NT2/D1 (cell line): ENCODE measurements at regions not wholly inside any gene's neighbourhood (a gene's known extent, or its start where the extent isn't known, plus 50 kb on each side); places are given as distances from the start of the nearest gene placed in this dataset.
"Not testable (repeated sequence)": the region's sequence is repeated elsewhere in the genome, so short reads cannot be mapped to it uniquely, and the experiment has no call there.

Experiments
- DNase-seq: peaks from one replicate; pipeline ENCODE4 v3.0.0-alpha.2; 2011; ENCODE audit warnings: low read depth, low spot score
- H3K27me3 ChIP-seq: 2 replicates; pipeline ENCODE4 v1.6.0; 2011; ENCODE audit warnings: mild to moderate bottlenecking; ENCODE audit not compliant: insufficient read length, insufficient read depth
- H3K36me3 ChIP-seq: 2 replicates; pipeline ENCODE4 v1.6.1; 2011; ENCODE audit warnings: mild to moderate bottlenecking, low read length, mixed read lengths; ENCODE audit not compliant: insufficient read depth, insufficient read length
- H3K4me1 ChIP-seq: 2 replicates; pipeline ENCODE4 v1.5.1; 2011; ENCODE audit not compliant: insufficient read depth, insufficient read length
- H3K4me3 ChIP-seq: 2 replicates; pipeline ENCODE4 v1.5.1; 2011; ENCODE audit warnings: low read depth; ENCODE audit not compliant: insufficient read length
- H3K9ac ChIP-seq: 2 replicates; pipeline ENCODE4 v1.6.0; 2011; ENCODE audit warnings: low read depth; ENCODE audit not compliant: insufficient read length
- H3K9me3 ChIP-seq: 2 replicates; pipeline ENCODE4 v1.5.1; 2011; ENCODE audit warnings: mild to moderate bottlenecking, low read length; ENCODE audit not compliant: insufficient read depth
- SUZ12 ChIP-seq: IDR thresholded peaks from 2 replicates; pipeline ENCODE4 v1.6.1; 2011; ENCODE audit not compliant: insufficient read length, insufficient read depth; ENCODE audit errors: extremely low read depth
- YY1 ChIP-seq: IDR thresholded peaks from 2 replicates; pipeline ENCODE4 v1.6.1; 2011; ENCODE audit not compliant: insufficient read length, insufficient read depth
- ZNF274 ChIP-seq: IDR thresholded peaks from 2 replicates; pipeline ENCODE4 v1.6.1; 2011; ENCODE audit warnings: mild to moderate bottlenecking, low read depth, low read length

DNA sequence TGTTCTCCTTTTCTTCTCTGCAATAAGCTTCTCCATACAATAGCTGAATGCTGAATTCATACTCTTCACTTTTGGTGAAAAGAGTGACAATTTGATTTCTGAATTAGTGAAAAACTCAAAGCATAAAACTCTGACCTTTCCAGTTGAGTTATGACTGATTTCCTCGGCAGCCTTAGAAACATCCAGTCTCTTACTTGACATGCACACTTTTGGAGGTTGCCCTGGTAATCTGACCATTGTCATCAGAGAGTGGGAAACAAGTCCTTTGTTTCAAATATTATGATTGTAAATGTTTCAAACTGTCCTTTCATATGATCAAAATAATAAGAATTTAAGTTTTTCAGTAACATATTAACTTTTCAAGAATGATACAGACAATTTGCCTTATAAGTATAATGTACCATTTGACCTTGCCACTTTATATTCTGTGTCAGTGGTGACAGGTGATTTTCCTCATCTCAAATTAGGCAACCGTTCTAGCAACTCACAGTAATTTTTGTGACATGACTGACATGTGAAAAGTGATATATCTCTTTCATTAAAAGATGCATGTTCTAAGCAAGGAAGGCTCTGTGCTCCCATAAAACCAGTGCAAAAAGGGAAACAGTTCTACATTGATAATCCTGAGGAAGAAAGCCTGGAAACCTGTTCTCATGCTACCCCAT lies 507.6 kb upstream of the ROBO2 start:
- no peaks in the 10 kb centered on the region for H3K27me3 ChIP-seq
- DNase-seq, result no peak
- no peak overlapping the region for H3K4me3 ChIP-seq
- H3K9me3 ChIP-seq, result peaks cover 12% of the 10 kb centered on the region; the same call in 1 of the 2 replicates
- H3K9ac ChIP-seq, result no peak overlapping the region
- H3K4me1 ChIP-seq, result no peaks in the 10 kb centered on the region
- H3K36me3 ChIP-seq, result no peaks in the 10 kb centered on the region
- TF ChIP-seq YY1 (no peak), ZNF274 (no peak), SUZ12 (no peak)

DNA sequence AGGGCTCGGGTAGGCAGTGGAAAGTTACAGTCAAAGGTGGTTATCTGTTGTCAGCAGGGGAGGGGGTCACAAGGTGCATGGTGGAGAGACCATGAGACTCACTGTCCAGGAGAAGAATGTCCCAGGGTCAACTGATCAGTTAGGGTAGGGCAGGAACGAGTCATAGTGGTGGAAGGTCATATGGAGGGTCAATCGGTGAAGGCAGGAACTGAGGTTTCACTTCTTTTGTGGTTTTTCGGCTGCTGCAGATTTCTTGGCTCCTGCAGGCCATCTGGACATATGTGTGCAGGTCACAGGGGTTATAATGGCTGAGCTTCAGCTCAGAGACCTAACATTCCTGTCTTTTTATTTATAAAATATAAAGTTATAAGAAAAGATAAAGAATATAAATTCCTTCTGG lies 506.2 kb upstream of the ROBO2 start:
- H3K9me3 ChIP-seq, result peaks cover 12% of the 10 kb centered on the region; the same call in 1 of the 2 replicates
- H3K4me3 ChIP-seq, H3K27me3 ChIP-seq, H3K9ac ChIP-seq, H3K4me1 ChIP-seq, H3K36me3 ChIP-seq, DNase-seq: not testable (repeated sequence)

DNA sequence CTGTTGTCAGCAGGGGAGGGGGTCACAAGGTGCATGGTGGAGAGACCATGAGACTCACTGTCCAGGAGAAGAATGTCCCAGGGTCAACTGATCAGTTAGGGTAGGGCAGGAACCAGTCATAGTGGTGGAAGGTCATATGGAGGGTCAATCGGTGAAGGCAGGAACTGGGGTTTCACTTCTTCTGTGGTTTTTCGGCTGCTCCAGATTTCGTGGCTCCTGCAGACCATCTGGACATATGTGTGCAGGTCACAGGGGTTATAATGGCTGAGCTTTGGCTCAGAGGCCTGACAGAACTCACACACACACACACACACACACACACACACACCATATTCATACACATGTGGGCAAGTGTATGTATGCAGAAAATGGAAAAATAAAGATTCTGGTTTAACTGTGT lies 502.0 kb upstream of the ROBO2 start:
- not testable (repeated sequence) for H3K27me3 ChIP-seq, H3K4me3 ChIP-seq, H3K36me3 ChIP-seq, H3K9ac ChIP-seq, DNase-seq, H3K4me1 ChIP-seq
- H3K9me3 ChIP-seq, result peaks cover 12% of the 10 kb centered on the region; the same call in 1 of the 2 replicates

DNA sequence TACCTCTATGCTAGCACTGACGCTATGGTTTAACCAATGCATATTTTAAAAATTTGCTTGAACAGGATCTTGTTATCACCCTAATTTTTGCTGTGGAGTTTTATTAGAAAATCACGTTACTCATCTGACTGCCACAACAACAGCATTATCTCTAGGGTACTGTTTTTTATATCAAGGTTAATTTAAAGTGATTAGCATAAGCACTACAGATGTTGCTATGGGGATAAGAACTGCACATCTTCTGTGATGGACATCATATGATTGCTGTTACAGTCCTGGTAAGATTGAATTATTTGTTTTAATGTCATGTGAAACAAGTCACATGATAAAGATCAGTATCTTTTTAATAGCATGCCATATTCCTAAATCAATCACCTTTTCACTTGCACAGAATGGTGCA lies 492.2 kb upstream of the ROBO2 start:
- H3K4me3 ChIP-seq, result no peak overlapping the region
- no peaks in the 10 kb centered on the region for H3K4me1 ChIP-seq
- DNase-seq, result no peak

DNA sequence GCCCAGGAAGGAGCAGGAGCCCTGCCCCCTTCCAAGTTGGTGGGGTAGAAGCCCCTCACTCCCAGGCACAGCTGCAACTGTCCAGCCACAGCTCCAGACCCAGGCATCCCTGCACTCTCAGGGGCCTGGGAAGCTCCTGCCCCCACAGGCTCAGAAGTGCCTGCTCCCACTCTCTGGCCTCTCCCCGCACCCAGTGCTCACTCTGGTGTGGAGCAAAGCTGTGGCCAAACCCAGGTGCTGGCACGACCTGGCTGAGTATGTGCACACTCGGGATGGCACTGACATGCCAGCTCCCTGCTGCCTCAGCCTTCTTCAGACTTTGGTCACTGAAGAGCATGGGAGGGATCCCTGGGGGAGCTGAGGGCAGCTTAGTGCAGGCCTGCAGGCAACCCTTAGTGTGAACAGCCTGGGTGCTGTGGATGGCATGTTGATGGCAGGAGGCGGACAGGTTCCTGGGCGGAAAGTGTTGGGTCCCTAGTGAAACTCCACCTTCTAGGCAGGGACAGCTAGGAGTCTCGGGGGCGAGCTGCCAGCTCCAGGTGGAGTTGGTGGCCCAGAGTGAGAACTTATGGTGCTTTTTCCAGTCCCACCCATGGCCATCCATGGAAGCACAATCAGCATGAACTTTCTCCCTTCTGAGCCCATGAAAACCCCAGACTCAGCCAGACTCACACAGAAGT lies 489.2 kb upstream of the ROBO2 start:
- no peak overlapping the region for H3K4me3 ChIP-seq
- H3K9ac ChIP-seq, result no peak overlapping the region
- no peak for DNase-seq
- H3K4me1 ChIP-seq, result no peaks in the 10 kb centered on the region
- TF ChIP-seq SUZ12, result no peak
- no peak for TF ChIP-seq YY1
- TF ChIP-seq ZNF274, result no peak
- peaks cover 16% of the 10 kb centered on the region; the same call in 1 of the 2 replicates for H3K9me3 ChIP-seq
- no peaks in the 10 kb centered on the region for H3K36me3 ChIP-seq
- H3K27me3 ChIP-seq, result no peaks in the 10 kb centered on the region

More for the DNA sequence above, 492.2 kb upstream of the ROBO2 start:
- no peaks in the 10 kb centered on the region for H3K27me3 ChIP-seq
- no peaks in the 10 kb centered on the region for H3K36me3 ChIP-seq
- no peak overlapping the region for H3K9ac ChIP-seq
- no peak for TF ChIP-seq YY1
- no peak for TF ChIP-seq SUZ12
- TF ChIP-seq ZNF274, result no peak
- H3K9me3 ChIP-seq, result peaks cover 16% of the 10 kb centered on the region; the same call in 1 of the 2 replicates

DNA sequence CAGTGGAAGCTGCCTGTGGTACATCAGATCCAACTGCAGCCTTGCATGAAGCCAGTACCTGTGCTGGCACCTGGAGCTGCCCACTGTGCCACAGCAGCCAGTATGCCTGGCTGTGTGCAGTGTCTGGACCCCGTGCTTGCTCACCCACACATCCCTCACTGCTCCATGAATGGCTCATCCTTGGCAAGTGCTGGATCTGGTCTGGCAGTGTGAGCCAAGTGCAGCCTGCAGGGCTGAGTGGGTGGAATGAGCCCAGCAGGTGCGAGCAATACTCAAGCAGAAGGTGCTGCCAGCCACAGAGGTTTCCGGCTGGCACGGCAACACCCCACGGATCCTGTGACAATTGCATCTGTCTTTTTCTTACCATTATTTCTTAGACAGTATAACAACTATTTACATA lies 488.2 kb upstream of the ROBO2 start:
- DNase-seq, result no peak
- Histone ChIP-seq H3K36me3 (no peaks in the 10 kb centered on the region), H3K9ac (no peak overlapping the region), H3K4me1 (no peaks in the 10 kb centered on the region), H3K9me3 (peaks cover 16% of the 10 kb centered on the region; the same call in 1 of the 2 replicates), H3K27me3 (no peaks in the 10 kb centered on the region), H3K4me3 (no peak overlapping the region)
- TF ChIP-seq YY1, result no peak
- no peak for TF ChIP-seq ZNF274
- no peak for TF ChIP-seq SUZ12

DNA sequence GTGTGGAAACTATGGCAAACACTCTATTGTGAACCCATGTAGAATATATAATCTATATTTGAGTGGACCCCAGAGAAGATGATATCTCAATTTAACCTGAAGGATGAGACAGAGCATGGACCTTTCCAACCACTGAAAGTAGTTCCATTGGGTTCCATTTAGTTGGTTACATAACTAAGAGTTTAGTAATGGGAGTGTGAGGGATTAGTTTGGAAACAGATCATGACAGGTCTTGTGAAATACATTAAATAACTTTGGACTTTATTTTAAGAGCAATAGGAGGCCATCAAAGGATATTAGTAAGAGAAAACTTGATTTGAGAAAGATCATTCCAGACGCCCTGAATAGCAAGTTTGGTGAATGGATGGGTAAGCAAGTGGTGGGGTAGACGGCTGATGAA lies 487.2 kb upstream of the ROBO2 start:
- Histone ChIP-seq H3K4me3 (no peak overlapping the region), H3K9me3 (peaks cover 16% of the 10 kb centered on the region; the same call in 1 of the 2 replicates), H3K27me3 (no peaks in the 10 kb centered on the region), H3K4me1 (no peaks in the 10 kb centered on the region), H3K9ac (no peak overlapping the region), H3K36me3 (no peaks in the 10 kb centered on the region)
- no peak for TF ChIP-seq SUZ12
- TF ChIP-seq YY1, result no peak
- no peak for TF ChIP-seq ZNF274
- no peak for DNase-seq
